Karpas-422 (cell line): ENCODE measurements at regions not wholly inside any gene's neighbourhood (a gene's known extent, or its start where the extent isn't known, plus 50 kb on each side); places are given as distances from the start of the nearest gene placed in this dataset.

ENCODE experiments used
- DNase-seq: peaks from one replicate; pipeline ENCODE4 v3.0.0-alpha.2; 2015
- H2AFZ ChIP-seq: fragments of 200-600 bp; sonication (generic); 2 replicates; pipeline ENCODE4 v1.6.1; 2014; ENCODE audit warnings: antibody characterized with exemption, low read length, mixed read lengths
- H3K27ac ChIP-seq: fragments of 200-600 bp; sonication (generic); 2 replicates; pipeline ENCODE4 v1.5.1; 2014; ENCODE audit warnings: mild to moderate bottlenecking, low read length, moderate library complexity
- H3K27me3 ChIP-seq: fragments of 200-600 bp; sonication (generic); 2 replicates; pipeline ENCODE4 v1.6.1; 2014; ENCODE audit warnings: low read length, mixed read lengths
- H3K36me3 ChIP-seq: fragments of 200-600 bp; sonication (generic); 2 replicates; pipeline ENCODE4 v1.6.1; 2014; ENCODE audit warnings: low read length, mixed read lengths; ENCODE audit not compliant: insufficient read depth
- H3K4me1 ChIP-seq: fragments of 200-600 bp; sonication (generic); 2 replicates; pipeline ENCODE4 v1.6.1; 2014; ENCODE audit warnings: mild to moderate bottlenecking, low read length, mixed read lengths
- H3K4me2 ChIP-seq: fragments of 200-600 bp; sonication (generic); 2 replicates; pipeline ENCODE4 v1.6.1; 2014; ENCODE audit warnings: low read length, low read depth, mild to moderate bottlenecking; ENCODE audit not compliant: poor library complexity, severe bottlenecking
- H3K4me3 ChIP-seq: fragments of 200-600 bp; sonication (generic); 2 replicates; pipeline ENCODE4 v1.5.1; 2014; ENCODE audit warnings: mild to moderate bottlenecking, antibody characterized with exemption, low read length, mixed read lengths
- H3K79me2 ChIP-seq: fragments of 200-600 bp; sonication (generic); 2 replicates; pipeline ENCODE4 v1.6.1; 2014; ENCODE audit warnings: mild to moderate bottlenecking, low read length, mixed read lengths
- H3K9ac ChIP-seq: fragments of 200-600 bp; sonication (generic); 2 replicates; pipeline ENCODE4 v1.6.0; 2014; ENCODE audit warnings: low read length
- H3K9me2 ChIP-seq: fragments of 200-600 bp; sonication (generic), shearing (Covaris generic); replicated peaks from 2 replicates; pipeline ENCODE4 v1.6.0; 2014; ENCODE audit warnings: mild to moderate bottlenecking, low read length, moderate library complexity; ENCODE audit not compliant: insufficient read depth
- H3K9me3 ChIP-seq: fragments of 300-700, 200-600 bp; sonication (generic); 2 replicates; pipeline ENCODE4 v1.6.1; 2014; ENCODE audit warnings: low read length, mixed read lengths
- H4K20me1 ChIP-seq: fragments of 200-600 bp; sonication (generic); 2 replicates; pipeline ENCODE4 v1.6.1; 2014; ENCODE audit warnings: mild to moderate bottlenecking, antibody characterized with exemption, low read length, low read depth; ENCODE audit not compliant: insufficient read depth

DNA sequence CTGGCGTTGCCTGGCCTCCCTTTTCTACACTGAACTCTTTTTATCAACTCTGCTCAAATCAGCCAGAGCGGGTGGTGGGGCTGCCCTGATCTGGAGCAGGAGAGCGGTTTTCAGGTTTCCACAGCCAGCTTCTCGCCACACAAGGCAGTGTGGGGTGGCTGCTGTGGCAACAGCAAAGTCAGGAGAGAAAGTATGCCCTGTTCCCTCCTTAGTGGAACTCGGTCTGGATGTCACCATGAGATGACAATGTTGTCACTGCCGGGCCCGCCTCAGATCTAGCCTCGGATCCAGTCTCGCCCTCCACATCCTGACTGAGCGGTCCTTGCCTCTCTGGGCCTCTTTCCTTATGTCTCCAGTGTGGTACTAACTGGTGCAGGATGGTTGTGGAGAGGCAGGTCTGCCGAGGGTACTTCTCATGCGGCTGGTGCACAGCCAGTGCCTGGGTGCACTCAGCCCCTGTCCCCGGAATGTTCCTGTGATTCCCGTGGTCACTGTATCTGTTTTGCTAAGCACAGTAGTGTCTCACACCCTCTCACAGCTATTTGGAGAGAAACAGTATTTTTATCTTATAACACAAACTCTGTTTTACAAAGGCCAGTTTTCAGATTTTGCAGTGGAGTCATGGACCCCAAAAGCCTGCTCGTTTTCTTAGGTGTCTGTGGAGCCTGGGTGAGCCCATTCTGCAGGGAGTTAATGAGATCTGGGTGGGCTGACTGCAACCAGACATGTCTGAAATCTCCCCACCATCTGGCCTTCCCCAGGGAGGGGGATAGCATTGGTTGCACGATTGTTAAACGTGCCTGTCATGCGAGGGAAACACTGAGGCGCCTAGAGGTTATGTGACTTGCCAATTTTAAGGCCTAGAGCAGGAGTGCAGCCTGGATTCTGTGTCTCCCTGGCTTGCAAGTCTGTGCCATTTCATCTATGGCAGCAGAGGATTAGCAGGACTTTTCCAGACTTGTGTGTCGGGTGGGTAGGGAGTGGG, 261.1 kb upstream of the AGAP1 start:
- H3K9me3 ChIP-seq, result no peaks in the 10 kb centered on the region
- no peak overlapping the region for H3K27ac ChIP-seq
- DNase-seq, result no peak
- no peaks in the 10 kb centered on the region for H3K36me3 ChIP-seq
- no peak overlapping the region for H3K4me2 ChIP-seq
- no peak overlapping the region for H3K4me3 ChIP-seq
- no peak overlapping the region for H3K9ac ChIP-seq
- no peaks in the 10 kb centered on the region for H4K20me1 ChIP-seq
- H3K4me1 ChIP-seq, result no peaks in the 10 kb centered on the region
- H3K9me2 ChIP-seq, result no peaks in the 10 kb centered on the region
- H2AFZ ChIP-seq, result no peak overlapping the region
- H3K79me2 ChIP-seq, result no peaks in the 10 kb centered on the region
- H3K27me3 ChIP-seq, result no peaks in the 10 kb centered on the region

- Histone ChIP-seq H3K4me3 (no peak overlapping the region), H3K9me3 (no peaks in the 10 kb centered on the region), H2AFZ (no peak overlapping the region), H4K20me1 (no peaks in the 10 kb centered on the region), H3K36me3 (no peaks in the 10 kb centered on the region), H3K9me2 (no peaks in the 10 kb centered on the region), H3K9ac (no peak overlapping the region), H3K27me3 (no peaks in the 10 kb centered on the region), H3K4me1 (no peaks in the 10 kb centered on the region), H3K79me2 (no peaks in the 10 kb centered on the region), H3K4me2 (no peak overlapping the region), H3K27ac (no peak overlapping the region)
- DNase-seq, result no peak
Observed at GRCh38 chr2:235234736-235235135, 259.1 kb upstream of the AGAP1 start.

GRCh38 chr2:235235977-235236767, 257.7 kb upstream of the AGAP1 start:
- Histone ChIP-seq H3K9me2 (no peaks in the 10 kb centered on the region), H4K20me1 (no peaks in the 10 kb centered on the region), H3K27ac (no peak overlapping the region), H3K4me2 (no peak overlapping the region), H3K36me3 (no peaks in the 10 kb centered on the region), H3K9ac (no peak overlapping the region), H3K27me3 (no peaks in the 10 kb centered on the region), H3K79me2 (no peaks in the 10 kb centered on the region), H3K9me3 (no peaks in the 10 kb centered on the region), H3K4me3 (no peak overlapping the region), H3K4me1 (no peaks in the 10 kb centered on the region), H2AFZ (no peak overlapping the region)
- DNase-seq, result no peak

DNA sequence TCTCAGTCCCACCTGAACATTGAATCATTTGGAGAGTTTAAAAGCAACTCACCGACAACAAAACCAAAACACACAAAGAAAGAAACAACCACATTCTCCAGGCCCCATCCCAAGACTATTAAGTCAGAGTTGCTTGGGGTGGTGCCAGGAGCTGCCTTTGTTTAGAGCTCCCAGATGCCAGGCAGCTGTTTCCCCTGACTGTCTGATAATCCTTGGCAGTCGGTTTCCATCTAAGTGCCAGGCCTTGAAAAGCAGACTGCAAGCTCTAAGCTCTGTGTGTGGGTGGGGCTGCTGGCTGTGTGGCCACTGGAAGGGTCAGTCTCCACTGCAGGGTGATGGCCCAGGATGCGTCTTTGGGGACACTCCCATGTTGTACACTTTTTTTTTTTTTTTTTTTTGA, 255.3 kb upstream of the AGAP1 start:
- Histone ChIP-seq H3K9me2 (no peaks in the 10 kb centered on the region), H3K27ac (no peak overlapping the region), H3K9ac (no peak overlapping the region), H3K4me2 (no peak overlapping the region), H3K4me1 (no peaks in the 10 kb centered on the region), H3K4me3 (no peak overlapping the region), H2AFZ (no peak overlapping the region), H3K79me2 (no peaks in the 10 kb centered on the region), H3K36me3 (no peaks in the 10 kb centered on the region), H4K20me1 (no peaks in the 10 kb centered on the region), H3K27me3 (no peaks in the 10 kb centered on the region), H3K9me3 (no peaks in the 10 kb centered on the region)
- no peak for DNase-seq

GRCh38 chr2:235240574-235240973, 253.3 kb upstream of the AGAP1 start:
- no peak overlapping the region for H3K4me2 ChIP-seq
- no peaks in the 10 kb centered on the region for H4K20me1 ChIP-seq
- H3K9me3 ChIP-seq, result no peaks in the 10 kb centered on the region
- no peaks in the 10 kb centered on the region for H3K27me3 ChIP-seq
- no peak for DNase-seq
- H3K36me3 ChIP-seq, result no peaks in the 10 kb centered on the region
- H3K4me3 ChIP-seq, result no peak overlapping the region
- H3K9ac ChIP-seq, result no peak overlapping the region
- no peak overlapping the region for H3K27ac ChIP-seq
- H3K79me2 ChIP-seq, result no peaks in the 10 kb centered on the region
- no peaks in the 10 kb centered on the region for H3K4me1 ChIP-seq
- H2AFZ ChIP-seq, result no peak overlapping the region
- no peaks in the 10 kb centered on the region for H3K9me2 ChIP-seq

DNA sequence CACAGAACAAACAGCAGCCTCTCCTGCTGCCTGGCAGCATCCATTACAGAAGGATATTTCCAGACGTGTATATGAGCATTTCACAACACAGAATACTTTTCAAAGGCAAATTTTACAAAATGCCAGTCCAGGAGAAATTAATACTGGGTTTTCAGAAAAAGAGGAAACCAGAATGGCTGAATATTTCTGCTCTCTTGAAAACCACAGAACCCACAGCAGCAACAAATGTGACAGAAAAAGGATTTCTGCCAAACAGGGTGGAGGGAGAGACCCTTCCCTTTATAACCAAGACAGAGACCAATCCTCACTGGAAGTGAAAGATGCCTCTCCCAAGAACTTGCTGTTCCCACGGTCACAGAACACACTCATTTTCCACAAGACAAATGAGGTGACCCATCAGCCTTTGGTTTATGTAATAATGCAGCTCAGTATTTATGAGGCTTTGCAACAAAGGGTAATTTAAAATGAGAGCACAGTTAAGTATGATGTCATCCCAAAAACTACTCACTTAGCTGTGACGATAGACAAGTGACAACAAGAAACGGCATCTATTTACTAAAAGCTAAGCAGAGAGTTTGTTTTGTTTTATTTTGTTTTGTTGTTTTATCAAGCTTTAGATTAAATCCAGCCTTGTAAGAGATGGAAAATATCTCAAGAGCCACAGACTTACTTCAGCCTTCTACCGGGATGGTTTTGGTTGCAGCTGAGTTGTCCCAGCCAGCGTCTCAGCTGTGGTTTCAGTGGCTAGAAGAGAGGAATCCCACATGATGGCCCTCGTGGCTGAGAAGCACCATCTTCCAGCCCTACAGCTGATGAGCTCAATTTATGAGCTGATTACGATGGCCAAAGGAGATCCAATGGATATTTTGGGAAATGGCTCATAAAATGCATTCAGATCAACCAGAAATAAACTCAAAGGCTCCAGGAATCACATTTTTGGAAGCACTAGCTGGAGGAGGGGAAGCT, 249.3 kb upstream of the AGAP1 start:
- DNase-seq, result no peak
- Histone ChIP-seq H3K4me3 (no peak overlapping the region), H3K9ac (no peak overlapping the region), H3K9me2 (no peaks in the 10 kb centered on the region), H4K20me1 (no peaks in the 10 kb centered on the region), H3K36me3 (no peaks in the 10 kb centered on the region), H3K27ac (no peak overlapping the region), H3K4me2 (no peak overlapping the region), H3K9me3 (no peaks in the 10 kb centered on the region), H2AFZ (no peak overlapping the region), H3K79me2 (no peaks in the 10 kb centered on the region), H3K27me3 (no peaks in the 10 kb centered on the region), H3K4me1 (no peaks in the 10 kb centered on the region)

DNA sequence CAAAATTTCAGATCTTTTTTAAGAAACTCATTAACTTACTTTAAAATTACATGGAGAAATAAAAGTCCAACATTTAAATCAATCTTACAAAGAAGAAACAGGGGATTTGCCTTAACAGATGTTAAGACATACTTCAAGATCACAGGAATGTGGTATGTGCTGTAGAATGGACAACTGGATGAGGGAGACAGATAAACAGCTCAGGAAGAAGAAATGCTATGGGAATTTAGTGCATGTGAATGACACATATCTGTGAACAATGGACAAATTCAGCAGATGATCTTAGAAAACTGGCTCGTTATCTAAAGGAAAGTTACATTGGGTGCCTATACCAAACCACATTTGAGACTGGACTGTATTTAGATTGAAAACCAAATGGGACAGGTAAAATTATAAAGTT, 246.8 kb upstream of the AGAP1 start:
- no peak overlapping the region for H3K27ac ChIP-seq
- H3K9me2 ChIP-seq, result no peaks in the 10 kb centered on the region
- H3K9ac ChIP-seq, result no peak overlapping the region
- H3K4me1 ChIP-seq, result no peaks in the 10 kb centered on the region
- no peaks in the 10 kb centered on the region for H3K79me2 ChIP-seq
- H2AFZ ChIP-seq, result no peak overlapping the region
- no peaks in the 10 kb centered on the region for H3K36me3 ChIP-seq
- DNase-seq, result no peak
- no peaks in the 10 kb centered on the region for H3K27me3 ChIP-seq
- H3K4me3 ChIP-seq, result no peak overlapping the region
- no peaks in the 10 kb centered on the region for H3K9me3 ChIP-seq
- no peak overlapping the region for H3K4me2 ChIP-seq
- no peaks in the 10 kb centered on the region for H4K20me1 ChIP-seq
